Psoas muscle (tissue), 7 donors: ENCODE measurements at regions not wholly inside any gene's neighbourhood (a gene's known extent, or its start where the extent isn't known, plus 50 kb on each side); places are given as distances from the start of the nearest gene placed in this dataset.

Experiments used
- ATAC-seq, 4 donors: fragments of 200-7000 bp; cut with Tn5 transposase; one replicate each; pipeline ENCODE4 v1.9.1; 2020; ENCODE audit warnings: moderate library complexity in 3 of 4, mild to moderate bottlenecking in 2 of 4
- DNase-seq, 2 donors: peaks; one replicate each; pipeline ENCODE4 v3.0.0-alpha.2; 2020
- H3K27ac ChIP-seq: fragments of 200-600 bp; one replicate; pipeline ENCODE4 v1.8.0; 2022
- H3K27me3 ChIP-seq, 3 donors: fragments of 200-600 bp in 1 of 3; one replicate each; pipeline versions ENCODE4 v1.6.1 to v1.8.0; 2013 to 2022; ENCODE audit warnings: low read length in 2 of 3, mild to moderate bottlenecking in 2 of 3, moderate library complexity in 1 of 3; ENCODE audit not compliant: insufficient read depth in 3 of 3
- H3K36me3 ChIP-seq, 2 donors: fragments of 200-600 bp in 1 of 2; one replicate each; pipeline versions ENCODE4 v1.6.1 to v1.8.0; 2013 to 2022; ENCODE audit warnings: low read depth in 1 of 2, mild to moderate bottlenecking in 1 of 2, moderate library complexity in 1 of 2; ENCODE audit not compliant: insufficient read depth in 1 of 2
- H3K4me1 ChIP-seq: fragments of 200-600 bp; one replicate; pipeline ENCODE4 v1.8.0; 2022
- H3K4me3 ChIP-seq: fragments of 200-600 bp; one replicate; pipeline ENCODE4 v1.8.0; 2022; ENCODE audit warnings: mild to moderate bottlenecking
- H3K9me3 ChIP-seq: fragments of 200-600 bp; one replicate; pipeline ENCODE4 v1.8.0; 2022
- CTCF ChIP-seq: fragments of 200-600 bp; IDR thresholded peaks from one replicate; pipeline ENCODE4 v1.8.0; 2022; ENCODE audit warnings: antibody characterized with exemption
- WGBS, 3 donors: extraction: QIAGEN DNeasy Blood & Tissue Kit; methylation state at CpG; one replicate each; pipeline versions ENCODE4 v1.1.6 to v1.1.7; 2013; 5-methylcytosine and 5-hydroxymethylcytosine counted together
- intact Hi-C, 2 donors: fragments of 100-400 bp; cut with DNase I; formaldehyde crosslinking; loops; one replicate each; pipeline versions ENCODE4 v1.11.0 to v1.14.2; 2022
- donor health status: healthy with polysubstance abuse.
- donor health status: DM: no; HTN: no; CAD: no; lungs with moderate emphysema.
- donor health status: Bipolar disorder and iron deficiency.
- donor health status: healthy.
- donor health status: DM: yes; HTN: yes; CAD: no.
- donor health status: DM: no; HTN: no; CAD: no.
- donor health status: DM: yes; HTN: yes; CAD: no.

- TF ChIP-seq CTCF, result no peak
- no peaks in the 10 kb centered on the region for H3K27me3 ChIP-seq
- H3K4me1 ChIP-seq, result no peaks in the 10 kb centered on the region
- no peak overlapping the region for H3K27ac ChIP-seq
- no peaks in the 10 kb centered on the region for H3K36me3 ChIP-seq
- intact Hi-C loops, result no loop called here
- ATAC-seq (no peak), DNase-seq (no peak)
- no peaks in the 10 kb centered on the region for H3K9me3 ChIP-seq
- WGBS, 3 donors, result 86 to 93% (median 92%) methylated on average over 7 of the region's 7 CpGs
- no peak overlapping the region for H3K4me3 ChIP-seq
Measured at GRCh38 chr2:82524826-82525225, 1934.3 kb downstream of the SUCLG1 start.

GRCh38 chr2:82511894-82512293 is 1947.2 kb downstream of the SUCLG1 start:
- H3K9me3 ChIP-seq, result no peaks in the 10 kb centered on the region
- 97 to 100% (median 99%) methylated on average over 1 of the region's 1 CpG for WGBS, 3 donors
- ATAC-seq (no peak), DNase-seq (no peak)
- H3K36me3 ChIP-seq, result no peaks in the 10 kb centered on the region
- intact Hi-C loops, result no loop called here
- no peak overlapping the region for H3K4me3 ChIP-seq
- no peak for TF ChIP-seq CTCF
- no peaks in the 10 kb centered on the region for H3K27me3 ChIP-seq
- no peaks in the 10 kb centered on the region for H3K4me1 ChIP-seq
- H3K27ac ChIP-seq, result no peak overlapping the region

GRCh38 chr2:82508702-82509101 is 1950.4 kb downstream of the SUCLG1 start:
- H3K4me1 ChIP-seq, result no peaks in the 10 kb centered on the region
- H3K27ac ChIP-seq, result no peak overlapping the region
- H3K9me3 ChIP-seq, result no peaks in the 10 kb centered on the region
- intact Hi-C loops, result no loop called here
- DNase-seq (no peak), ATAC-seq (no peak)
- H3K4me3 ChIP-seq, result no peak overlapping the region
- TF ChIP-seq CTCF, result no peak
- H3K27me3 ChIP-seq, result no peaks in the 10 kb centered on the region
- WGBS, 3 donors, result 68 to 94% (median 81%) methylated on average over 2 of the region's 2 CpGs
- H3K36me3 ChIP-seq, result no peaks in the 10 kb centered on the region

- ATAC-seq, result no peak
- H3K9me3 ChIP-seq, result no peaks in the 10 kb centered on the region
- TF ChIP-seq CTCF, result no peak
Measured at GRCh38 chr2:82507657-82508056, 1951.4 kb downstream of the SUCLG1 start.

GRCh38 chr2:82501217-82501616 is 1957.9 kb downstream of the SUCLG1 start:
- H3K9me3 ChIP-seq, result peaks cover 5% of the 10 kb centered on the region
- WGBS, 3 donors, result 77 to 86% (median 84%) methylated on average over 4 of the region's 4 CpGs
- DNase-seq (no peak), ATAC-seq (no peak)
- no peaks in the 10 kb centered on the region for H3K4me1 ChIP-seq
- H3K27me3 ChIP-seq, result no peaks in the 10 kb centered on the region
- intact Hi-C loops, result no loop called here
- no peak overlapping the region for H3K27ac ChIP-seq
- H3K4me3 ChIP-seq, result no peak overlapping the region
- TF ChIP-seq CTCF, result no peak
- no peaks in the 10 kb centered on the region for H3K36me3 ChIP-seq

More at GRCh38 chr2:82507657-82508056, 1951.4 kb downstream of the SUCLG1 start:
- H3K4me1 ChIP-seq, result no peaks in the 10 kb centered on the region
- H3K27me3 ChIP-seq, result no peaks in the 10 kb centered on the region
- no peaks in the 10 kb centered on the region for H3K36me3 ChIP-seq
- intact Hi-C loops, result no loop called here
- no peak for DNase-seq
- H3K4me3 ChIP-seq, result no peak overlapping the region
- no peak overlapping the region for H3K27ac ChIP-seq
- WGBS, 3 donors, result 90 to 94% (median 94%) methylated on average over 11 of the region's 11 CpGs
